Hematopoietic multipotent progenitor cell treated with erythropoietin and hydrocortisone succinate and interleukin-3 and kit ligand, for 6 days (in vitro differentiated cells): ENCODE measurements at regions not wholly inside any gene's neighbourhood (a gene's known extent, or its start where the extent isn't known, plus 50 kb on each side); places are given as distances from the start of the nearest gene placed in this dataset.
A peak's percentile ranks its signal among the peaks of the same experiment; 100 is the strongest.
"Not testable (repeated sequence)": the region's sequence is repeated elsewhere in the genome, so short reads cannot be mapped to it uniquely, and the experiment has no call there.

Source experiments
- DNase-seq: peaks from one replicate; pipeline ENCODE4 v3.0.0-alpha.2; 2015

DNA sequence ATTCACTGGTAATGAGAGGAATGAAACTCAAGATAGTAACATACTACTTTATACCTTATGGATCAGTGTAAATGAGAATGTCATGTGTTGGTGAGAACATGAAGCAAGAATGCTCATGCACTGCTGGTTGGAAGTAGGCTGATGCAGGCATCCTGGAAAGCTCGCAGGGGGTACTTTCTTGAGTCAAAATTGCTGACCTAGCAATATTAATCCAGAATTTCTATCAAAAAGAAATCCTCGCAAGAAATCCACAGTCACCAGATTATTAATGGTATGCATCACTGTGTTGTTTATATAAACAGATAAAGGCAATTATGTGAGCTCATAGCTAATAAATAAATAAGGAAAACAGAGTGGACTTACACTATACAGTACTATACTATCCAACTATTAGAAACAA, 713.7 kb upstream of the PKDCC start:
- DNase-seq, result no peak

DNA sequence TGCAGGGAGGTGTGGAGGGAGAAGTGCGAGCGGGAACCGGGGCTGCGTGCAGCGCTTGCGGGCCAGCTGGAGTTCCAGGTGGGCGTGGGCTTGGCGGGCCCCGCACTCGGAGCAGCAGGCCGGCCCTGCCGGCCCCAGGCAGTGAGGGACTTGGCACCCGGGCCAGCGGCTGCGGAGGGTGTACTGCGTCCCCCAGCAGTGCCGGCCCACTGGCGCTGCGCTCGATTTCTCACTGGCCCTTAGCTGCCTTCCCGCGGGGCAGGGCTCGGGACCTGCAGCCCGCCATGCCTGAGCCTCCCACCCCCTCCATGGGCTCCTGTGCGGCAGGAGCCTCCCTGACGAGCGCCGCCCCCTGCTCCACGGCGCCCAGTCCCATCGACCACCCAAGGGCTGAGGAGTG, 712.2 kb upstream of the PKDCC start:
- DNase-seq, result not testable (repeated sequence)

DNA sequence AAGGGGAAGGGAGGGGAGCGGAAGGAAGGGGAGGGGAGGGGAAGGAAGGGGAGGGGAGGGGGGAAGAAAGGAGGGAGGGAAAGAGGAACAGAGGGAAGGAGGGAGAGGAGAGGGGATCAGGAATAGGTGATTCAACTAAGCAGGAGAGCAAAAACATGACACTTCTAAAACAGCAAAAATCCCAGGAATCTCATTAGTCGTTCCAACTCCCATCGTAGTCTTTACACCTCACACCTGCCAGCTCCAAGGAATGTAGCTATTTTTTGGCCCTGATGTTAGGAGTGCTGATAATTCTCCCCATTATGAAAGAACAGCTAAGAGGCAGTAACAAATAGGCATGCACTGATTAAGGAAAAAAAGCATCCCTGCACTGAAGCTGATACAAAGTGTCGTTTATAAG, 709.9 kb upstream of the PKDCC start:
- no peak for DNase-seq

DNA sequence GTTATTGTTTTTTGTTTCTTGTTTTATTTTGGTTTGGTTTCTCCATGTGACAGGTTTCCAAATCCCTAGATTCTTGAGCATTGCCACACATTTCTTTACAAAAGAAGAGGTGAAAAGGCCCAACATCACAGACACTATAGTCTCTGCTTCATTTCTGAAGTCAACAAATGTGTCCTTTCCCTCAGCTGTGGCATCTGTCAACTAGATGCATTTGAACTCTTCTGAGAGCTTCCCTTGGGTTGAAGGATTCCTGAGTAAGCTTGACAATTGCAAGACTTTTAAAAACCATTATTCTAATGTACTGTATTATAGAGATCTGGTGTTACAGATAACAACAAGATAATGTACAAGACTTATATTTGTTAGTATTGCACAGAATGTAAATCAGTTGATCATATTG, 703.3 kb upstream of the PKDCC start:
- no peak for DNase-seq

DNA sequence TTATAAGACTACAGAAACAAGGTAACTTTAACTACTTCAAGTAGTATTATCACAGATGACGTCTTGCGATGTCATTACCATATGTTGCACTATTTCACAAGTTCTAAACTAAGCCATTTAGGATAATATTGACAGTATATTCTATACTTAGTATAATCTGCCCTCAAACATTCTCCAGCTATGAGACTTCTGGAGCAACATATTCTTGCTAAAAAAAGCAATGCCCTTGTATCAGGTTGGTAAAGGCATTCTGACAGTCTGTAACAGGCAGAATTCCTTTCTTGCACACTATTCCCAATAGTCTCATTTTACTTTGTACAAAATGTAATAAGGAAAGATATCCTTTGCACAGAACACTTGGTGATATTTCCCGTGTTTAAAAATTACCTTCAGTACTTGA, 694.8 kb upstream of the PKDCC start:
- DNase-seq, result no peak

DNA sequence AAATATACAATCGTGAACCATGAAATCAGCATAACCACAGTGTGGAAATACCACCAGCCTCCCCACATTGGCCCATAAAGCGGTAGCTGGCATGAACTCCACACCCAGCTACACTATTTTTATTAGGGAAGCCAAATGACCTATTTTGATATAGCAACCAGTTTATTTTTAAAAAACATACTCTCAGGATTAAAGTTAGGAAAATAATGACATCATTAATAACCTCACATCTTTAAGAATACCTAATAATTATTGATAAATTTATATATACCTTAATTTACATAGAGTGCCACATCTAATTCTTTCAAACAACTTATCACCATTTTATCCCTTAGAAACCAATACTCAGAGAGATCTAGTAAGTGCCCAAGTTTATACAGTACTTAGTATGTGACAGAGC, 692.0 kb upstream of the PKDCC start:
- DNase-seq, result no peak

DNA sequence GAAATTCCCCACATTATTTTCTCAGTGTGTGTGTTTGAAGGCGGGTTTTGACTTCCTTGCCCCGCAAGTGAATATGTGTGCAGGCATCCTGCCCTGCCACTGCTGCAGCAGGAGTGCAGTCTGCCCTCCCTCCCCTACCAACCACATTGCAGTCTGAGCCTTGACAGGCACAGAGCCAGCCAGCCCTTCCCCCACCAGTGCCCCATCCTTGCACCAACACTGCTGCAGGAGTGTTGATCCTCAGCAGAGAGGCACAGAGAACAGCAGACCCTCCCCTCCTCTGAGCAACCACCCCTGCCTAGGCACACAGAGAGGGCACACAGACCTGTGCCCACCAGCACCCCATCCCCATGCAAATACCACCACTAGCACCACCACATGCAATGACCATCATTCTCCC, 683.0 kb upstream of the PKDCC start:
- no peak for DNase-seq

DNA sequence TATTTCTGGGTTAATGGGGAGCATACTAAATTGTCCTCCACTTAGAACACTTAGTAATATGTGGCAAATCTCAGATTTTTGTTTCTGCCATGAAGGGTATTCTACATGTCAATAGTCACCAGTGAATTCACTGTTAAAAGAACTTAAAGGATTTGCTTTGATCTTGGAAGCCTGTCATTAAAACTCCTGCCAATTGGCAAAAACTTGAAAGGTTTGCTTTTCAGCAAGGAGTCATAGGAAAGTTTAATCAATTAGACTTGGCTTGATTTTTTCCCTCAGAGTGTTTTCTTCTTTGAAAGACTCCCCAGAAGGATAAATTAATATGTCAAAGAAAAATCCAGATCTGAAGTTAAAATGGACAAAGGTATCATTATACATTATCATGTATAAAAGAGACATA, 671.9 kb upstream of the PKDCC start:
- DNase-seq, result no peak

DNA sequence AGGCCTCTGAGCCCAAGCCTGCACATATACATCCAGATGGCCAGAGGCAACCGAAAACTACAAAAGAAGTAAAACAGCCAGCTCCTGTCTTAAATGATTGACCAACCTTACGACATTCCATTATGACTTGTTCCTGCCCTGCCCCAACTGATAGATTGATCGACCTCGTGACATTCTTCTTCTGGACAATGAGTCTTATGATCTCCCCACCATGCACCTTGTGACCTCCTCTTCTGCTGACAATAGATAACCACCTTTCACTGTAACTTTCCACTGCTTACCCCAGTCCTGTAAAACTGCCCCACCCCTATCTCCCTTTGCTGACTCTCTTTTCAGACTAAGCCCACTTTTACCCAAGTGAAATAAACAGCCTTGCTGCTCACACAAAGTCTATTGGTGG, 670.0 kb upstream of the PKDCC start:
- peak; percentile 1 for DNase-seq

DNA sequence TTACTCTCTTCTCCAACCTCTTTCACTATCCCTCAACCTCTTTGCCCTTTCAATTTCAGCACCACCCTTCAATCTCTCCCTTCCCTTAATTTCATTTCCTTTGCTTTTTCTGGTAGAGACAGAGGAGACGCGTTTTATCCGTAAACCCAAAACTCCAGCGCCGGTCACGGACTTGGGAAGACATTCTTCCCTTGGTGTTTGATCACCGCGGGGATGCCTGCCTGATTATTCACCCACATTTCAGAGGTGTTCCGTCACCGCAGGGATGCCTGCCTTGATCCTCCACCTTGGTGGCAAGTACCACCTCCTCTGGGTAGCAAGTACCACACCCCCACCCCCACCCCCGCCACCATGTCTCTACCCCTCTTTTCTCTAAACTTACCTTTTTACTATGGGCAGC, 669.4 kb upstream of the PKDCC start:
- DNase-seq, result no peak

DNA sequence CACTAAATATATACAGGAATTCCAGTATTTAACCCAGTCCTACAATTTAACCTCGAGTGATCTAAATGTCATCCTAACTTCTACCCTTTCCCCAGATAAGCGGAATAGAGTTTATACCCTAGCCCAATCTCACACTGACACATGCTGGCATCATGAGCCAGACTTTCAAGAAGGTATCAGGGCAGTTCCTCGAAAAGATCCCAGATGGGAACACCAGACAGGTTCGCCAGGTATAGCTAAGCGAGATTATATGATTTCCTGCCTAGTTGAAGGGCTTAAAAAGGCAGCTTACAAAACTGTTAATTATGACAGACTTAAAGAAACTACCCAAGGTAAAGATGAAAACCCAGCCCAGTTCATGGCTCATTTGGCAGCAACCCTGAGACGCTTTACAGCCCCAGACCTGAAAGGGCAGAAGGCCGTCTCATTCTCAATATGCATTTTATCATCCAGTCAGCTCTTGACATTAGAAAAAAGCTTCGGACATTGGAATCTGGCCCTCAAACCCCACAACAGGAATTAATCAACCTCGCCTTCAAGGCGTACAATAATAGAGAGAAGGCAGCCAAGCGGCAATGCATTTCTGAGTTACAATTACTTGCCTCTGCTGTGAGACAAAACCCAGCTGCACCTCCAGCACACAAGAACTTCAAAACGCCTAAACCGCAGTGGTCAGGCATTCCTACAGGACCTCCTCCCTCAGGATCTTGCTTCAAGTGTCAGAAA, 668.2 kb upstream of the PKDCC start:
- no peak for DNase-seq

DNA sequence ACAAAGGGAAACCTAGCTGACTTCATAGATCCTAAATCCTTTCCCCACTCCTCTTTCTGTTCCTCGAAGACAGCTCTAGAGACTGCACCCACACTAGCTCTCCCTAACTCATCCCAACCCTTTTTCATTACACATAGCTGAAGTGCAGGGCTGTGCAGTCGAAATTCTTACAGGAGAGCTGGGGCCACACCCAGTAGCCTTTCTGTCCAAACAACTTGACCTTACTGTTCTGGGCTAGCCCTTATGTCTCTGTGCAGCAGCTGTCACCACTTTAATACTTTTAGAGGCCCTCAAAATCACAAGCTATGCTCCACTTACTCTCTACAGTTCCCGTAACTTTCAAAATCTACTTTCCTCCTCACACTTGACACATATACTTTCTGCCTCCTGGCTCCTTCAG, 666.1 kb upstream of the PKDCC start:
- DNase-seq, result no peak

DNA sequence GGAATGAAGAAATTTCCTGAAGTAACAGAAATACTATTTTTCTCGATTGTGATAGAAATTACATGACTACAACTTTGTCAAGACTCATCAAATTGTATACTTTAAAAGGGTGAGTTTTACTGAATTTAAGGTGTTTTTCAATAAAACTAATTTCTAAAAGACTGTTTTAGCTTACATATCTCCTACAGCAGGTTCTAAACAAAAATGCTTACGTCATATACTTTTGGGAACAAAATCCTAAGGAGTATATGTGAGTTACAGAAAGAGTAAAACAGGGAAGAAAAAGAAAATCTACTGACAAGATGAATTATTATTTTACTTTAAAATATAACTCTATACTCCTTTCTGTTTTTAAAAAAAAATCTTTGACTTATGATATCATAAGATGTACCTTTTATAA, 660.3 kb upstream of the PKDCC start:
- no peak for DNase-seq

DNA sequence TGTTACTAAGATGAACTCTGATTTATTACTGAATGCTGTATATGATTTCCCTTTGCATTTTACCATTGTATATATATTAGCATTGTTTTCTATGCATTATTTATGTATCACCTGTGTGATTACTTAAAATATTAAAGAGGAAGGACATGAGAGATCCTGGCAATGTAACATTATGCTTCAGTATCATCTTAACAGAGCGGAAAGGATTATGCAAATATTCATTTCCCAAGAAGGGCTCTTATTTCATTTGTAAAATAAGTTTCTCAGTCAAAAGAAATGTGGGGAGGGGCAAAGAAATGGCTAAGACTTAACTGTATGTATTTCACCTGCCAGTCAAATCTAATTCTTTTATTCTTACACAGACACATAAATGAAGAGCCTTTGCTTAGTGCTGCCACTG, 654.2 kb upstream of the PKDCC start:
- no peak for DNase-seq

DNA sequence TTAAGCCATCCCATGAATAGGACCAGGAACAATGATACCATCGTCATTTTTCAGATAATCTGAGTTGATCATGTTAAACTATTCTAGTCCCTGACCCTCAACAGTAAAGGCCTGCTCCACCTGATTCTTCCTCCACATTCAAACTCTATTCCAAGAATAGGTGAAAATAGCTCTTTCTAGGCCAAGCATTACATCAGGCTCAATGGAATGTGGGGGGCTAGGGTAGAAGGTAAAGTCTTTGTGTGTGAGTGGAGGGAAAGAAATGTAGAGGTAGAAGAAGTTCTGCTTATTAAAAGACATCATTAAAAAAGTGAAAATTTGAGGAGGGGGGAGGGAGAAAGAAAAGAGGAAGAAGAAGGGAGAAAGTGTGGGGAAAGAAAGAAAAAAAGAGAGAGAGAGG, 653.3 kb upstream of the PKDCC start:
- no peak for DNase-seq

DNA sequence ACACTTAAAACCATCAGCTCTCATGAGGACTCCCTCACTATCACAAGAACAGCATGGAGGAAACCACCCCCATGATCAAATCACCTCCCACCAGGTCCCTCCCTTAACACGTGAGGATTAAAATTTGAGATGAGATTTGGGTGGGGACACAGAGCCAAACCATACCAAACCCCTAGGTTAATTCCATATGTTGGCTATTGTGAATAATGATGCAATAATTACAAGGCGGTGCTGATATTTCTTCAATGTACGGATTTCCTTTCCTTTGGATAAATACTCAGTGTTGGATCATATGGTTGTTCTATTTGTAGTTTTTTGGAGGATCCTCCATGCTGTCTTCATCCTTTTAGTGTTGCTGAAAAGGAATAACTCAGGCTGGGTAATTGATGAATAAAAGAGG, 652.1 kb upstream of the PKDCC start:
- DNase-seq, result no peak

DNA sequence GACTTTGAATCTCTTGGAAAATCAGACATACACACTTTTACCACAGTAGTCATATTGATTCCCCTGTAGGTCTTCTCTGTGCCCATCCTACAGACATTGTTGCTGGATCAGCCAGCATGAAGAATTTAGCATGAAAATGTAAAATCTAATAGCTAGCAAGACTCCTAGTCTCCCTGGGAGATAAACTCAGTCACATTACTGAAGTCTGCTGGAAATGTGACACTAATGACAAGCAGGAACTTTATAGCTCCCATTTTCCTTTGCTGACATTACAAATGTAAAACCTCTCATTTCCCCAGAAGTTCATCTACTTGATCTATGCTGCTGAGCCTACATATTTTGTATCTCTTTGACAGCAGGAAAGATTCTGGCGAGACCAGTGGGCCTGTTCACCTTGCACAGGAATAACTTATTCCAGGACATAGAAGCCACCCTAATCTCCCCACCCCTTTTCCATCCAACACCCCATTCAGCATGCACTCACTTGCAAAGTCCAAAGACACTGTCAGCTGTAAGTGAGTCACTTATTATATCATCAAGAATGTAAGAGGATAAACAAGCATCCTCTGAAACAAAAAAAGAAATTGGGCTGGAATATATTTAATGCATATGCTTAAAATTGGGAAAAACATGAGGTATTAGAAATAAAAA, 648.3 kb upstream of the PKDCC start:
- DNase-seq, result no peak

DNA sequence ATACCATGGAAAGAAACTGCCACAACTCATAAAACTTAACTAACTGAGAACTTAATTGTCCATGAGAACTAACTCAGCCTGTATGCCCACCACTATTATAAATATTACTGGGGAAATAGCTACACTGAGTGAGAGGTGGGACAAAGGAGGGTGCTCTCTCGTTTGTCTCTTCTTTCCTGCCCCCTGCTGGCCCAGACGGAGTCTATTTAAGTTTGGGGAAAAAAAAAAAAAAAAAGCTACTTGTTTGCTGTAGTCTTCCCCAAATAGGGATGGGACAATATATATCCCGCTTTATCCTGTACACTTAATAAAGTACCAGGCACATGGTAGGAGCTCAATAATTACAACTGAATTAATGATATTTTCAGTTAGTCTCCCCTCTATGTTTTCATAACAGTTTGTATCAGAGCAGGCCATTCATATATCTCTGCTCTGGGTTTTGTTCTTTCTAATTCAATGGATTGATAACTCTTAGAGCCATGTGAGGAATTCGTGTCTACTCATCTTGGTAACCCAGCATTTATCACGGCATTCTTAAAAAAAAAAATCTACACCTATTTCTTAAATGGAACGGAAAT, 647.6 kb upstream of the PKDCC start:
- peak; percentile 38 for DNase-seq

DNA sequence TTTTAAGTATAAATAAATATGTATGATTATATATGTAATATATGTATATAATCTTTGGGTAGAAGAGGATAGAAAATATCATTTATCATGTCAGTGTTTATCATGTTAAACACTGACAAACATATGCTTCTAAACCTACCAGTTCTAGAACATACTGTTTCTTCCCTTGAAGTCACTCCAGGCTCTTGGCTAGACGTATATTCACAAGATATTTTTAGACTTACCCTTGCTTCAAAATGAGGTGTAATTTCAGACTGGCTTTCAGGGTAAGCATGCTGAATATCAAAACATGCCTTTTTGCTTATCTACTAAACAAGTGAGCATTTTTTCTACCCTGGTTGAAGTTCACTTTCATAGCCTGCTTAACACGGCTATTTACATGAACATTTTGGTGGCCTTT, 642.4 kb upstream of the PKDCC start:
- DNase-seq, result no peak

DNA sequence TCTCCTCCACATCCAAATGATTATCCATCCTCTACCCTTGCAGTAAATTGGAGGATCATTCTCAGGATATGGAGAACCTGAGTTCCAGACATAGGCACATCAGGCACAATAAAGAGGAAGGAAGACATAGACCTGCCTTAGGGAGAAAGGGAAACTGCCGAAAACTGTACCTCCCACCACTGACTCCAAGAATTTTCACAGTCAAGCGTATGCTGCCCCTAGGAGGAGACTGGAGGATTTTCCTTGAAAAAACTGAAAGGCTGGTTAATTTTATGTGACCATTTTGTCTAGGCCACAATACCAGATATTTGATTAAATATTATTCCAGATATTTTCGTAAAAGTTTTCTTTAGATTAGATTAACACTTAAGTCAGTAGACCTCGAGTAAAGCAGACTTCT, 638.5 kb upstream of the PKDCC start:
- no peak for DNase-seq

DNA sequence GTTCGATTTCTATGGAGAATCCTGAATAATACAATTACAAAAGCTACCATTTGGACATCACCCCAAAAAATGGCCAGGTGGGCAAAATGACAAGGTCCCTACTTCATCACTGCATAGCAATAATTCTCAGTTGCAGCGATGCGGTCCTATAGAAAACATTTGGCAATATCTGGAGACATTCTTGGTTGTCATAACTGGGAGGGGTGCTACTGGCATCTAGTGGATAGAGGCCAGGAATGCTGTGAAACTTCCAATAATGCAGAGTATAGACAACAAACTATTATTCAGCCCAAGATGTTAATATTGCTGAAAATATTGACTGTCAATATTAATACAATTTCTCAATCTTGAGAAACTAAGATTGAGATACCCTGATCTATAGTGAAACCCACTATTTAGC, 637.8 kb upstream of the PKDCC start:
- no peak for DNase-seq

DNA sequence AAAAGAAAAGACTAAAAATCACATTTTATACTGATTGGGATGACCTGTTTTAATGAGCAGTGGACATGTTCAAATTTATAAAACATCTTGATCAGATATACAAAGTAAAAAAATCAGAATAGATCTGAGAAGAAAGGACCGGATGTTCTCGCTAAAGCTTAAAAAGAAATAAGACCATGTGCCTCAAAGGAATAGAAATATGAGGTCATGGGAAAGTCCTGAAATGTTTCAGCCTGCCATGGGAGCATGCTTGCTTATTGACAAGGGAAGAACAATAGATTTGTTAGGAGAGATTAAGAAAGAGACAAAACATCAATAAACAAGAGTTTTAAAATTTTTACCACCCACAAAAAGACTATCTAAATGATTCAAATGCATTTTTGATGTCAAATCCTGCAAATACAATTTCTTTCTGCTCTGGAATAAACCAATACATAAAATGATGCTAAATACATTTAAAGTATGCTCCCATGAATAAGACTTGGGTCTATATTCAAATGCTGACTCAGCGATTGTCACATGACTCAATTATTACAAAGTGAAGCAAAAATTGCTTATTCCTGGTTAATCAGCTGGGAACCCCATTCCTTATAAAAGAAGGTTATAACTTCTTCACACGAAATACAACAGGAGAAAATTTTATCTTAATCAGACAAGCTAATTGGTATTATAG, 633.9 kb upstream of the PKDCC start:
- no peak for DNase-seq

DNA sequence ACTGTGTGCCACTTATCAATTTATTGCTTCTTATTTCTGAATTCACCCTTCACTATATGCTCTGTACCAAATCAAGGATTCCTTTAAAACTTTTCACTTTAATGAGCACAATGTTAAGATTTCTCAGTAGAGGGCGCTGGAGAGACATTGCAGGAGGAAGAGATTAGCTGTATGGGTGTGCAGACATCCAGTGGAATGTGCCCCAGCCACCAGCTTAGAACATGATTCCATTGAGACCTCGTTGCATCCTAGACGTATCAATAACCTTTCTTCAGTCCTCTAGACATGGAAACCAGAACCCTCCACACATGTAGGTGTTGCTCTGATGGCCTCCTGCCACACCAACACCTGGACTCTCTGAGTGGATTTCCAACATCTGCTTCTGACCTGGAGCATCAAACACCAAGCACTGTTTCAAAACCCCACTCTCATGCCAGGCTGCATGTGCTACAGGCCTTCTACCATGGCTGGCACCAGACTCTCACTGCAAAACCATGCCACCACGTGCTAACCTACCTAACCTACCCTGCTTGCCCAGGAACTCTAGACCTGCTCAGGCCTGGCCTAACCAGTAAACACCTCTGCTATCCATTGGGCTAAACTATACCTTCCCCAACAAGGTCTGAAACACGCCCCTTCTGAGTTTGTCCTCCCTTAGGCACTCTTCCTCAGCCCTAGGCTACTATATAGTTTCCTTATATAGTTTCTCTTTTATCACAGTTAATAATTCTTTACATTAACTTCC, 633.2 kb upstream of the PKDCC start:
- peak; percentile 65 for DNase-seq
